NCI-H82 treated with DMSO at 0.1 percent for 48 hours (cell line): ENCODE measurements at regions not wholly inside any gene's neighbourhood (a gene's known extent, or its start where the extent isn't known, plus 50 kb on each side); places are given as distances from the start of the nearest gene placed in this dataset.
"Not testable (repeated sequence)": the region's sequence is repeated elsewhere in the genome, so short reads cannot be mapped to it uniquely, and the experiment has no call there.

Experiments
- DNase-seq: peaks from one replicate; lab custom pipeline; 2025; ENCODE audit not compliant: unreplicated experiment; lab: John Stamatoyannopoulos, UW

DNA sequence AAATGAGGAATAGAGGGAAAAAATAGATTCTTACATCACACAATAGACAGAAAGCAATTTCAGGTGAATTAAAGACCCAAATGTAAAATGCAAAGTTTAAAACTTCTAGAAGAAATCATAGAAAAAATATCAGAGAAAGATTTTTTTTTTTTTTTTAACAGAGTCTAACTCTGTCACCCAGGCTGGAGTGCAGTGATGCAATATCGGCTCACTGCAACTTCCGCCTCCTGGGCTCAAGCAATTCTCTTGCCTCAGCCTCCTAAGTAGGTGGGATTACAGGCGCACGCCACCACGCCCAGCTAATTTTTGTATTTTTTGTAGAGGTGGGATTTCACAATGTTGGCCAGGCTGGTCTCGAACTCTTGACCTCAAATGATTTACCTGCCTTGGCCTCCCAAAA, 141.8 kb downstream of the COPRS start:
- DNase-seq: not testable (repeated sequence)

DNA sequence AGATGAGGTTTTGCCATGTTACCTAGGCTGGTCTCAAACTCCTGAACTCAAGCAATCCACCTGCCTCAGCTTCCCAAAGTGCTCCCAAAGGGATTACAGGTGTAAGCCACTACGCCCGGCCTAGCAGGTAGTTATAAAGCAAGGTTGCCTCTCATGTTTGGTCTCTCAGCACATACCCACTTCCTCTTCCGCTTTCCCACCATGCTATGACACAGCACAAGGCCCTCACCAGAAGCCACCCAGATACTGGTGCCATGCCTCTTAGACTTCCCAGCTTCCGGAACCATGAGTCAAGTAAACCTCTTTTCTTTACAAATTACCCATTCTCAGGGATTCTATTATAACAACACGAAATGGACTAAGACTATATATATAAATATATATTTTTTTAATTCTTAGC, 143.6 kb downstream of the COPRS start:
- DNase-seq: no peak

DNA sequence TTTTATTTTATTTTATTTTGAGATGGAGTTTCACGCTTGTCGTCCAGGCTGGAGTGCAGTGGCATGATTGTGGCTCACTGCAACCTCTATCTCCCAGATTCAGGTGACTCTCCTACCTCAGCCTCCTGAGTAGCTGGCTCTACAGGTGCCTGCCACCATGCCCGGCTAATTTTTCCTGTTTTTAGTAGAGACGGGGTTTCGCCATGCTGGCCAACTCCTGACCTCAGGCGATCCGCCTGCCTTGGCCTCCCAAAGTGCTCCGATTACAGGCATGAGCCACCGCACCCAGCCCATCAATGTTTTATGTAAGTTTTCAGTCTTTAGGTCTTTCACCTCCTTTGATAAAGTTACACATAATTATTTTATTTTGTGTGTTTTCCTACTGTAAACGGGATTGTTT, 154.6 kb downstream of the COPRS start:
- DNase-seq: no peak

DNA sequence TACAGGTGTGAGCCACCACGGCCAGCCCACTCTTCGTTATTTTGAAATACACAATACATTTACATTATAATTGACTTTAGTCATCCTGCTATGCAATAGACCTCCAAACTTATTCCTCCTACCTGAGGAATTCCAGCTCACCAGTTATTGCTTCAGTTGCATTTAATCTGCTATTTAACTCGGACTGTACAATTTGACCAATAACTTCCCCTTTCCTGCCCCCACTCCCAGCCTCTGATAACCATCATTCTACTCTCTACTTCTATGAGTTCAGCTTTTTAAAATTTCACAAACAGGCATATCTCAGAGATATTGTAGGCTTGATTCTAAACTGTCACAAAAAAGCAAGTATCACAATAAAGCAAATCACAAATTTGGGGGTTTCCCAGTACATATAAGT, 157.0 kb downstream of the COPRS start:
- DNase-seq: no peak

DNA sequence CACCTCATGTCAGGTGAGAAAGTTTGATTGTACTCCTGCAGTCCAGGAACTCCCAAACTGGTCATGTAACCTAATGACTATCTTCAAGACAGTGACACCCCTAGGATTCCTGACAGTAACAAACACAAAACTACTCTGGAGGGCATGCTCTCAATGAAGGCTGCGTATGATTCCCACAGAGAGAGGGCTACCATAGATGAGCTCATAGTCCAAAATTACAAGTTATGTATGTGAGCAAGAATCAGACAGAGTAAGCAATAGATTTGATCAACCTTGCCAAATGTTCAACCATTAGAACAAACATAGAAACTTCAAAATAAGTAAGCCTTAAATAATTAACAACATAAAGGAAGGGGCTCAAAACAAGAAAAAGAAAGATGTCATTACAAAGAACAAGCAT, 158.1 kb downstream of the COPRS start:
- no peak for DNase-seq

DNA sequence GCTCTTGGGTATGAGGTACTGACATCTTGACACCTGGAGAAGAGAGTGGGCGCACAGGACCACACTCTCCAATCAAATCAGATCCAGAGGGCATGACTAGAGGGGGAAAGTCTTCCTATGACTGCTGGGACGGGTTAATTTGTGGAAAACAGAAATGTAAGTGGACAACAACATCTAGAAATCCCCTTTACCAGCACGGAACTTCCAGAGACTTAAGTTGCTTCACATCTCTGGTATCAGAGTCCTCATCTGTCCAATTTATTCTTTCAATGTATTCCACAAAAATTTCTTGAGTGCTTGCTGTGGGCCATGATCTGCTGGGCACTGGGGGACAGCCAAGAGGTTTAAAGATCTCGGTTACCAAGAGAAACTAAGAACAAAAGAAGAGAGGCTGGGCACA, 159.2 kb downstream of the COPRS start:
- DNase-seq: no peak

DNA sequence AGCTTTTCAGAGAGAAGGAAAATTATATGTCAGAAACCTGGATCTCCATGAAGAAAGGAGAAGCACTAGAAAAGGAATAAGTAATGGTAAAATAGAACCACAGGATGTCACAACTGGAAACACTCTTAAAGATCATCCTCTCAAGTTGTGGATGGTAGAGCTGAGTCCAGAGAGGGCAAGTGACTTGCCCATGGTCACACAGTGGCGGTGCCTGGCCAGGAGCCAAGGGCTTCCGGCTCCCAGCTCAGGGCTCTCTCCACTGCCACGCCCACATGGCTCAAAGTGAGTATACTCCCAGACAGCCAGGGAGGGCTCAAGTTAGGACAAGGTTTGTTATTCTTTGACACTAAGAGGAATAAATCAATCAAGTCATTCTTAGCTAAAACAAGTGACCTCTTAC, 159.8 kb downstream of the COPRS start:
- DNase-seq: no peak

DNA sequence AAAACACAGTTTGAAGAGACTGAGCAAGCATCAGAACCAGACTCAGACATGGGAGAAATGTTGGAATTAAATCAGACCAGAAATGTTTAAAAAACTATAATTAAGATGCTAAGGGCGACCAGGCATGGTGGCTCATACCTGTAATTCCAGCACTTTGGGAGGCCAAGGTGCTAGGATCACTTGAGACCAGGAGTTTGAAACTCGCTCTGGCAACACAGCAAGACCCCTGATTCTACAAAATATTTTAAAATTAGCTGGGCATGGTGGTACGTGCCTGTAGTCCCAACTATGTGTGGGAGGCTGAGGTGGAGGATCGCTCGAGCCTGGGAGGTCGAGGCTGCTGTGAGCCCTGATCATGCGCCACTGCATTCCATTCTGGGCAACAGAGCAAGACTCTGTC, 160.3 kb downstream of the COPRS start:
- no peak for DNase-seq

DNA sequence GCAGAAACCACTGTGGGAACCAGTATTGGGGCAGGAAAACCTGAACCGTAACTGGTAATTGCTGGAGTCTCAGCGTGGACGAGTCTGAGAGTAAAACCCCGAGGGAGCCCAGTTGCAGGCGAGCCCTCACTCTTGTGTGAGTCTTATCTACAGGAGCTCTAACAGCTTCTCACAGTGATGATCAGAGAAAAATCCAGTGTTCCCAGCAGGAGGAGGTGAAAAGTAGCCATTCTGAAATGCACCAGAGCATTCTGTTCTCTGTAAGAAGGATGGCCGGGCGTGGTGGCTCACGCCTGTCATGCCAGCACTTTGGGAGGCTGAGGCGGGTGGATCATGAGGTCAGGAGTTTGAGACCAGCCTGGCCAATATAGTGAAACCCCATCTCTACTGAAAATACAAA, 161.2 kb downstream of the COPRS start:
- DNase-seq: no peak

DNA sequence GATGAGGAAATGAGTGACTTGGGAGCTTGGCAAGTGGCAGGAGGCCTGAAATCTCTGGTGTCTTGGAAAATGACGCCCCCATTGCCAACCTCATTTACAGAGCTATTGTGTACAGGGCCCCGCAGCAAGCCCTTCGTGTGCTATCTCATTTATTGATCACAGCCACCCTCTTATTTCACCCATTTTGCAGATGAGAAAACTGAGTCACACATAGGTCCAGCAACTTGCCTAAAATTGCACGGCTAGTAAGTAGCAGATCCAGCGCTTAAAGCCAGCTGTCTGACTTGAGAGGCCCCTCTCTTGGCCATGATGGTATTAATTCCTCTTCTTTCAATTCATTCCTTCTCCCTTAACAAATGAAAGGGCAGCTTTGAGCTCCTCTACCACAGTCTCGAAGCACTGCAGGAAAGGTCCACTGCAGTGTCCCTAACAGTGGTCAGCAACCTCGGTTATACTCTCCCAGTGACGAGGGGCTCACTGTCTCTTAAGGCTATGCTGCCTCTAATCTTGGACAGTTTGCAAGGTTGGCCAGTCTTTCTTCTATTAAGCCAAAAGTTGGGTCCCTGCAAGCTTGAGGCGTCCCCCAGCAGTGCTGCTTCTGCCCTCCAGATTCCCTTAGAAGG, 162.2 kb downstream of the COPRS start:
- DNase-seq: no peak

DNA sequence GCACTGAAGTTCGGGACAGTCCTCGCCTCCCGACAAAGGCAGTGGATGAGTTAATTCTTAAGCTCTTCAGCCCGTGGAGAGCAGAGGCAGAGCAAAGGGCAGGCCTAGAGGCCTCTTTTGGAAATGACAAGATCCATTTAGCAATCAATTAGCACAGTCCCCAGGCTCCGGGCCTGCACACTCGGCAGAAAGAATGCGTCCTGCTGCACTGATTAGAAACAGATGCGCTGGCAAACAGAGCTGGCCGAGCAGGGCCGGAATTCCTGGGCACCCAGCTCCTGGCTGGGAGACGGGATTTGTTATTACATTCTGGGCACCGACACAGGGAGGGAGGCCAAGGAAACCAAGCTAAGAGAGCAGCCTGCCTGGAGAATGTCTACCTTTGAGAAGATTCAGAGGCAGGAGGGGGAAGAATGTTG, 162.9 kb downstream of the COPRS start:
- DNase-seq: peak; percentile 24

DNA sequence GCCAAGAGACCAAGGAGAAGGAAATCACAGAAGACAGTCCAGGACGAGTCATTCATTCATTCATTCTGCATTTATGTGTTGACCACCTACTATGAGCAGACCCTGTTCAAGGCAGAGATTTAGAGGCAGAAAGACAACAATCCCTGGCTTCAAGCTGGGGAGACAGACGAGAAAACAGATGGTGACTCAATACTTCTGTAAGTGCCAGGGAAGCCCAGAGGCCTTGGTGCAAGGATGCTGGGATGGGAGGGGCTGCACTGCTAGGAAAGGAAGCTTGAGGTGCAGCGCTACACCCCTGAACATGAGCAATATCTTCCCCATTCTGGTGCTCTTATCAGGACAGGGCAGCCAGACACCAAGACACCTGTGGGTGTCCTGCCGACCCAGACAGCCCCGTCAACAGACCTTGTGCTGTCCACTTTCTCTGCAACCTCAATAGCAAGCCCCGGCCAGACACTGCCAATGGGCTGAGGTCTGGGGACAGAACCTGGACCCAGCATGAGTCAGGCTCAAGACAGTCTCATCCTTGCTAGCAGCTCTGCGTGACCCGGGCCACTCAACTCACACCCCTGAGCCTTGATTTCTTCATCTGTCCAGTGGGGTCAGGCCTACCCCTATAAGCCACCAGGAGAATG, 163.5 kb downstream of the COPRS start:
- no peak for DNase-seq

DNA sequence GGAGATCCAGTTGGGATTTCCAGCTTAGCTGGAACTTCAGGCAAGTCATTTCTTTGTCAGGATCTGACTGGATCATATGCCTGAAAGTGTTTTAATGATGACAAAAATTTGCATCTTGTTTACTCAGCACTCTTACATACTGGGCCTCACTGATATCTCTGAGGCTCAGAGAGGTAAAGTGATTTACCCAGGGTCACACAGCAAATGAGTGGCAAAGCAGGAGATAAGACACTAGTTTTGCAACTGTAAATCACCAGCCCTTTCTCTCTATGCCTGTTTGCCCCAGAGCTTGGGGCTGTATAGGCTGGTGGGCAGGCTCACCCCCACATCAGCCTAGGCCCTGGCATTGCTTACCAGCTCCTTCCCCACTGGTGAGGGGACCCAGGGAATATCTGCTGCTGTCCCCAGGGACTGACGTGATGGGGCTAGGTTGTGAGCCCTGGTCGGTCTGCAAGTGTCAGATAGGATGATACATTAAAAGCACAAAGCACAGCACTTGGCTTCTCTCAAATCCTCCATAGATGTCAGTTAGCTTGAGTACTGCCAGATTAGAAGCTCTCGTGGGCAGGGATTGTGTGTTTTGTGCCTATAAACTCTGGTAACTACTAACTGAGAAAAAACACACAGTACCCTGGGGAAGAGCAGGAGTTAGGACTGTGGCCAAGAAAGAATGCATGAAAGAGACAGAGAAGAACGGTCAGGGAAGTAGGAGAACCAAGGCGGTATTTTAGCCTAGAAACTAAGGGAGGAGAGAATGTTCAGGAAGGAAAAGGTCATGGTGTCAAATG, 165.4 kb downstream of the COPRS start:
- DNase-seq: no peak

DNA sequence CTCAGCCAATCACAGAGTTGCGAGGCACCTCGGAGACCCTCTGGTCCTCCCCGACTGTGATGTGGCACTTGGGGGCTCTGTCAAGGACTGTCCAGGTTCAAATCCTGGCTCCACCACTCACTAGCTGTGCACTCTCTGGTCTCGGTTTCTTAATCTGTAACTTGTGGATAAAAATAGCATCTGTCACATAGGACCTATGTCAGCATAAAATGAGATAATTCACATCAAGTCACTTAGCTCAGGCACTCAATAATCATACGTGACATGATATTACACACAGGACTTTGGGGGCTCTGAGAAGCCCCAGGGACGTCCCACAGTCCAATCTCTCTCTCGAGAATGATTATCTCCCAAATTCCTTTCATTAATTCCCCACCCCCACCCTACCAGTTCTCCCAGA, 166.4 kb downstream of the COPRS start:
- DNase-seq: no peak

DNA sequence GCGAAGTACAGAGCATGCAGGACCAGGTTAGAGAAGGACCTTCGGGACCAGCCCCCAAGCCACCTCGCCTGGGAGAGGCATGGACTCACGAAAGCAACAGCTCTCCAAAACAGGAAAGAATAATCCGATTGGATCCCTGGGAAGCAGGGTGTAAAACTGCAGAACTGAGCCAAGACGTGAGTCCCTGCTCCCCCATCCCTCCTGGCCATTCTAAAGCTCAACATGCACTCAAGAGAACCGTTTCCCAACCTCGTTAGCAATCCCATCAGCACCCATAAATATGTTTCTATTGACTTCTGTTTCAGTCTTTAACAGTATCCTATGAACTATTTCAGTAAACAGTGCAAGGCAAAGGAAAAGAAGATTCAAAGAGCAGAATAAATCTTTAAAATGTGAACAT, 167.0 kb downstream of the COPRS start:
- no peak for DNase-seq

DNA sequence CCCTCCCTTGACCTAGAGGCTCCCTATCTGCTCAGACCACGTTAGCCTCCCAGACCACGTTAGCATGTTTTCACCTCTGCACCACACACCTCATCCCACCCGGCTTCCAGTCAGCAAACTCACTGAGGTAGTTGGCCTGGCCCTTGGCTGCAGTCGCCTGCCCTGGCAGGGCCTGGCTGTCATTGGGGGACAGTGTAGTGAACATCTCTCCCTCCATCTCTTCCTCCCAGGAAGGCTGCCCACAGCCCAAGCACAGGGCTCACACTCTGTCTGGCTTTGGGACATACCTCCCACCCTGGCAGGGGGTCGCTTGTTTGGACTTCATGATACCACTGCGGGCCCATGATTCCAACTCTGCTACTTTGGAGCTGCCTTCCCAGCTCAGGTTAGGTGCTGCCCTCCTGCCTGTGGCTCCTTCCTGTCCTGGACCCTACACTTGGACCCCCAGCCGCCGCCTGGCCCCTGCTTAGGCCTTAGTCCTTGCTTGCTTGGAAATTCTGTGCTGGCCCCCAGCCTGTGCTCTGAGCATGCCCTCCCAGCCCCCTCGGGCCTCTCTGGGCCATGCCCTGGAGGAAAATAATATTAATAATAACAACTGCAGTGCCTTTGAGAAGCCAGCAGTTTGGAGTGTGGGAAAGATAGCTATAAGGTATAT, 167.7 kb downstream of the COPRS start:
- no peak for DNase-seq

DNA sequence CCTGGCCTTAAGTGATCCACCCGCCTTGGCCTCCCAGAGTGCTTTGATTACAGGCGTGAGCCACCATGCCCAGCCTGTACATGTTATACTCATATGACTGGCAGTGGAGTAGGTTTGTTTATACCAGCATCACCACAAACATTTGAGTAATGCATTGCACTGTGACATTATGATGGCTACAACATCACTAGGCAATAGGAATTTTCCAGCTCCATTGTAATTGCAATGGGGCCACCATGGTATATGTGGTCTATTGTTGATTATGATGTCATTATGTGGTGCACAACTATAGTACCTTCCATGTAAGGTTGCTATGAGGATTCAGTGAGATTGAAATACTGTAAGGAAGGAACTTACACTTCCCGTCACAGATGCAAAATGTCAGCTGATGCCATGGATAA, 168.9 kb downstream of the COPRS start:
- no peak for DNase-seq

DNA sequence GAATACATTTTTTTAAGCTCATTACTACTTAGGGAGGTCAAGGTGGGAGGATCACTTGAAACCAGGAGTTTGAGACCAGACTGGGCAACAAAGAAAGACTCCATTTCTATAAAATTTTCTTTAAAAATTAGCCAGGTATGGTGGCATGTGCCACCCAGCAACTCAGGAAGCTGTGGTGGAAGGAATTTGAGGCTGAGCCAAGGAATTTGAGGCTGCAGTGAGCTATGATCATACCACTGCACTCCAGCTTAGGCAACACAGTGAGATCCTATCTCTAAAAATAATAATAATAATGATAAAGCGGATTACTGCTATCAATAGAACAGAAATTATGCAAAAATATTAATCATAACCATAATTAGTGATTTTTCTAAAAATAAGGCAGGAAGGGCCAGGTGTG, 170.3 kb downstream of the COPRS start:
- DNase-seq: no peak

DNA sequence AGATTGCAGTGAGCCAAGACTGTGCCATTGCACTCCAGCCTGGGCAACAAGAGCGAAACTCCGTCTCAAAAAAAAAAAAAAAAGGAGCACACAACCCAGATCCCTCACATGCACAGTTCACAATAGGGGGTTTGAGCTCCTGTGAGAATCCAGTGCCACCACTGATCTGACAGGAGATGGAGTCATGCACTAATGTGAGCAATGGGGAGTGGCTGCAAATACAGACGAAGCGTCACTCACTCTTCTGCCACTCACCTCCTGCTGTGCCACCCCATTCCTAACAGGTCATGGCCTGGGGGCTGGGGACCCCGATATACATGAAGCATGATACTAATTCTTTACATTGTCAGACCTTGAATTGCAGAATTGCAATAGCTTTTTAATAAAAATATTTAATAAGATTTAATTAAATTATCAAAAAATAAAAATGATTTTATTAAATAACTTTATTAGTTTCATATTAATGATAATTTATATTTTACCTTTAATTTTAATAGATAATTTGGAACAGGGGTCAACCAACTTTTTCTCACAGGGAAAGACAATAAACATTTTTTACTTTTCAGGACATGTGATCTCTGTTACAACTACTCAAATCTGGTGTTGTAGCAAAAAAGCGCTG, 171.4 kb downstream of the COPRS start:
- no peak for DNase-seq

DNA sequence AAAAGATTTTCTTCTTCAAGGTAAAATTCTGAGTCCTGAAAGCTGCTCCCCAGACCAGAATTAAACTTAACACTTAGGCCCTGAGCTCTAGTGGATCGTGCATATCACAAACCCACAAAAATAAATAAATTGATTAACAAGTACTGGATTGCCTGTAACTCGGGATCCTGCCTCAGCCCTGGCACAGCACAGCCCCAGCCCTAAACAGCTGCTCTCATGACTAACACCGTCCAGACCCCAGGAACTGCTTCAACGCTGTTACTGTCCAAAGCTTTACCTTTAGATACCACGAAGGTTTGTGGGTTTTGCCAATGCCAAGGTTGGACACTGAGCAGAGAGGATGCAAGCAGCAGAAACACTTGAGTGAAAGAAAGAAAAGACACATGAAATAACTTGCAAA, 172.5 kb downstream of the COPRS start:
- no peak for DNase-seq

DNA sequence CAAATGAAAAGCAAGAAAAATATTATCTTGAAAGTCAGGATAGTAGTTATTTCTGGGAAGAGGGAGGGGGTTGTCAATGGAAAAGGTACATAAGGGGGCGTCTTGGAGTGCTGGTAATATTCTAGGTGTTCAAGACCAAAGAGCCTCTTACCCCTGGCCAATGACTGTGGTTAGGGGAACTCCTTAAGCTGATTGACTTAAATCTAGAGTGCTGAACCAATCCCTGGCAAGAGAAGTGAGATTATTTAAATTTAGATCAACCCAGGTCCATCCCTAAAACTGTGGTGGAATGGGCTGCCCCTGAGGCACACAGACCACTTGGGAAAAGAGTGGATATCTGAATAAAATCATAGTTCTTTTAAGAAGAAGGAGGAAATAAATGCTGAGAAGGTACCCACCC, 174.1 kb downstream of the COPRS start:
- no peak for DNase-seq

DNA sequence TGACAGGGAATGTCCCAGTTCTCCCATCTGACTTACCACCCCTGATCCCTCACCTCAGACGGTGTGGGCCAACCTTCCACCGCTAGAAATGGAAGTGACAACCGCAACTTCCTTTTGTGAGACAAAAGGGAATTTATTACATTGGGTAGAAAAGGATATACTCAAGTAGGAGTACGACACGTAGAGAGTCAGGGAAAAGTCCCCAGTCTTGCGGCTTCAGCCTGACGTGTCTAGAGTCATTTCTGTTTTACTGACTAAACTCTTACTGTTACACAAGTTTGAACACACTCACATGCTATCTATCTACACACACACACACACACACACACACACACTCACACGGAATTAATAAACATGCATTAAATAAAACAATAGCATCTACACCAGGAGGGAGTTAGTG, 178.9 kb downstream of the COPRS start:
- no peak for DNase-seq
